Ectodermal cell (in vitro differentiated cells): ENCODE measurements at regions not wholly inside any gene's neighbourhood (a gene's known extent, or its start where the extent isn't known, plus 50 kb on each side); places are given as distances from the start of the nearest gene placed in this dataset.

Source experiments
- H3K27ac ChIP-seq: 2 replicates; pipeline ENCODE4 v1.7.0; 2013; ENCODE audit warnings: mild to moderate bottlenecking, low read depth, low read length; ENCODE audit not compliant: insufficient read depth, poor library complexity, severe bottlenecking
- H3K27me3 ChIP-seq: 2 replicates; pipeline ENCODE4 v1.7.0; 2013; ENCODE audit warnings: mild to moderate bottlenecking, low read length; ENCODE audit not compliant: insufficient read depth, control insufficient read depth, poor library complexity, severe bottlenecking
- H3K36me3 ChIP-seq: one replicate; pipeline ENCODE4 v1.7.0; 2013; ENCODE audit warnings: low read length; ENCODE audit not compliant: control insufficient read depth, insufficient read depth
- H3K4me1 ChIP-seq: one replicate; pipeline ENCODE4 v1.7.0; 2013; ENCODE audit warnings: low read length; ENCODE audit not compliant: control insufficient read depth, insufficient read depth
- H3K4me3 ChIP-seq: 2 replicates; pipeline ENCODE4 v1.7.0; 2013; ENCODE audit warnings: low read depth, low read length, control low read depth; ENCODE audit not compliant: insufficient read depth
- H3K9me3 ChIP-seq: 2 replicates; pipeline ENCODE4 v1.7.0; 2013; ENCODE audit warnings: mild to moderate bottlenecking, low read length, moderate library complexity; ENCODE audit not compliant: control insufficient read depth
- WGBS, 2 experiments: methylation state at CpG; one replicate each; pipeline ENCODE4 v1.1.7; 2013; ENCODE audit warnings: missing lambda C conversion rate in 2 of 2; 5-methylcytosine and 5-hydroxymethylcytosine counted together

DNA sequence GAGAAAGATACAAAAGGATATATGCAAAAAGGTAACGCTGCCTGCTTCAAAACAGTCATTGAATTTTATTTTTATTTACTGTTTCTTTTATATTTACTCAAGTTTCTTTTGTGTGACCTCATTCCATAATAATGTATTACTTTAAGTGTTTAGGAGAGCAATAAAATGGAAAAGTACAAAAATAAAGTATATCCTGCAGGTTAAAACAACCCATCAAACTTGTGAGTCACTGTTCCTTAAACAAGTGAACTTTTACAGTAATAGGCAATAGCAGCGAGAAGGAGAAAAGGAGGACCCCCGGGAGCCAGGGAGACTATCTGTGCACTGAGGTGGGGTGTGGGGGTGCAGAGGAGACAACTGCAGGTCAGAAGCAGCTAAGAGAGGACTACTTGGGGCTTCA is 124.5 kb downstream of the EN1 start:
- WGBS, 2 experiments, result 93 to 99% methylated on average over 2 to 3 of the region's 3 CpGs

DNA sequence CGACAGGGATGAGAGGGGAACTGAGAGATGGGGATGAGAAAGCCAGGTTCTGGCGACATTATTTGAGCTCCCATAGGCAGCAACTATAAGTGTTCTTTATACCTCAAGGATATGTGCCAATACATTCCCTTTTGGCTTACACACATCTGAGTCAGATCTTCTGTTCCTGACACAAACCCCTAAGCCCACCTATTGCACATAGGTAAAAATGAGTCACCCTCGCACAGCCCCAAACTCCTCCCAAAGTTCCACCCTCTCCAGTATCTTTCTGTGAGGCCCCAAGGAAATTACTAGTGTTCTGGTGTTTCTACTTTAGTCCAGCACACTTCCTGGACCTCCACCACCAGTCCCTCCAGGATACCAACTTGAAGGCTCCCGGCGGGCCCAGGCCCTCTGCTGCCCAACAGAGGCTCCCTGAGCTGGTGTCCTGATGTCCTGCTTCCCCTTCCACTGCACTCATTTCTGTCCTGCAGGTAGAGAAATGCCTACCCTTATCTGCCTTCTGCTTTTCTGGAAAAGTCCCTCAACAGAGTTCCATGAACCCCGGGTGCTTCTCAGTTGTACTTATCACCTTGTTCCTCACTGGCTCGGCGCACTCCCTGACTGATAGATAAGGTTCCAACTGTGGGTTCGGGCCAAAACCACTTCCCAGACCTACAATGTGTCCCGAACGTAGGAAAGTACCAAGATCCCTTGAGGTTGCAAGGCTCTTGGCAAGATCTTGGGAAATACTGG is 125.5 kb downstream of the EN1 start:
- Histone ChIP-seq H3K27me3 (no peaks in the 10 kb centered on the region), H3K4me1 (no peaks in the 10 kb centered on the region), H3K36me3 (no peaks in the 10 kb centered on the region), H3K9me3 (no peaks in the 10 kb centered on the region), H3K27ac (no peak overlapping the region), H3K4me3 (no peak overlapping the region)
- 89 to 91% methylated on average over 11 of the region's 11 CpGs for WGBS, 2 experiments

More for the DNA sequence above, 124.5 kb downstream of the EN1 start:
- Histone ChIP-seq H3K4me3 (no peak overlapping the region), H3K4me1 (no peaks in the 10 kb centered on the region), H3K9me3 (no peaks in the 10 kb centered on the region), H3K36me3 (no peaks in the 10 kb centered on the region), H3K27me3 (no peaks in the 10 kb centered on the region), H3K27ac (no peak overlapping the region)

DNA sequence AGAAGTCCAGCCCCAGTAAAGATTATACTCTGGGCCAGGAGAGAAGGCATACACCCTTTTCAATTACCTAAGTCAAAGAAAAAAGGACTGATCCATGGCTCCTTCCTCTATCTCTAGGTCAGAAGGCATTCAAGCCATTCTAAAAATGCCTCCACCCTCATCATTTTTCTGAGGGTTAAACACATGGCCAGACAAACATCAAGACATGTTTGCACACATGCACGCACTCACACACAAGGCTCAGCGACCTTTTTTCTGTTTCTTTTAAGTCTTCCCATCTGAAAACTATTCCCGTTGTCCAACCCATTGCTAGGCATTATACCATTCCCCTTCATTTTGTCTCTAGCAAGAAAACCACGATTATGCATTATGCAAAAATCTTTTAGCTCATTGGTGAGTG is 126.6 kb downstream of the EN1 start:
- no peaks in the 10 kb centered on the region for H3K9me3 ChIP-seq
- no peaks in the 10 kb centered on the region for H3K4me1 ChIP-seq
- no peak overlapping the region for H3K4me3 ChIP-seq
- no peak overlapping the region for H3K27ac ChIP-seq
- no peaks in the 10 kb centered on the region for H3K27me3 ChIP-seq
- WGBS, 2 experiments, result 92 to 96% methylated on average over 4 of the region's 4 CpGs
- no peaks in the 10 kb centered on the region for H3K36me3 ChIP-seq

GRCh38 chr2:118718921-118719320 is 128.5 kb downstream of the EN1 start:
- H3K9me3 ChIP-seq, result no peaks in the 10 kb centered on the region
- H3K27me3 ChIP-seq, result no peaks in the 10 kb centered on the region
- H3K36me3 ChIP-seq, result no peaks in the 10 kb centered on the region
- no peak overlapping the region for H3K4me3 ChIP-seq
- peaks cover 1% of the 10 kb centered on the region for H3K4me1 ChIP-seq
- H3K27ac ChIP-seq, result no peak overlapping the region

DNA sequence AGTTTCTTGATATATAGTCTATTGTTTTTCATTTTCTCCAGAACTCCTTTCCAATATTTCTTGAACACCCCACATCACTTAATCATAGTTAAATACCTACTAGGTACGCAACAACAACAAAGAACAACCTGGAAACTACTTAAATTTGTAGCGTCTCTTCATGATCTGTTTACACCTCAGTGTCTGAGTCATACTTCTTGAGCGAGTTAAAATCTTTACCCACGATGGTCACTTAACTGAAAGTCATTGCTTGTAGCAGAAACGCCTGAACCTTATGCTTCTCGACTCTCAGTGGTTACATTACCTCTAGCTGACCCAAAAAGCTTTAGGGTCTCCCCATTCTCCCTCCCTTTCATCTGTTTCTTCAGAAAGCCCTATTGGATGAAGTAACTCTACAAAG is 131.3 kb downstream of the EN1 start:
- Histone ChIP-seq H3K27me3 (no peaks in the 10 kb centered on the region), H3K36me3 (no peaks in the 10 kb centered on the region), H3K4me1 (peaks cover 4% of the 10 kb centered on the region), H3K9me3 (no peaks in the 10 kb centered on the region), H3K4me3 (no peak overlapping the region), H3K27ac (no peak overlapping the region)
- WGBS, 2 experiments, result 83 to 85% methylated on average over 6 of the region's 6 CpGs

DNA sequence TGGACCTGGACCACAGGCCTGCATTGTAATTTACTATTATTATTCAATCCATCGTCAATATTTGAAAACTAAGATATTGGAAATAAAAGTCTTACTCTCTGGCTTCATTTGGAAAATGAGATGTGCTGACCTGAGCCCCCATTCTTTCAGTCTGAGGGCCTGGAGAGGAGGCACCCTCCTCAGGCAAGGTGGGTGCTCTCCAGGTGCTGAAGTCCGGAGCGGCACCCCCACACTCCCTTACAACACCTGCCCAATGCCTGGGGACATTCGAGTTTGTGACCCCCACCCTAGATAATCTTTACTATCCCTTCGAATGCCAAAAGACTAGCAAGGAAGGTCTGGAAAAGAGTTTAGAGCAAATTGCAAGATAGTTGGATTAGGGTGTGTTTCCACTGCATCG is 133.3 kb downstream of the EN1 start:
- Histone ChIP-seq H3K36me3 (no peaks in the 10 kb centered on the region), H3K27ac (no peak overlapping the region), H3K27me3 (no peaks in the 10 kb centered on the region), H3K4me1 (peaks cover 4% of the 10 kb centered on the region), H3K4me3 (no peak overlapping the region), H3K9me3 (no peaks in the 10 kb centered on the region)
- WGBS, 2 experiments, result 90 to 91% methylated on average over 3 to 6 of the region's 6 CpGs

DNA sequence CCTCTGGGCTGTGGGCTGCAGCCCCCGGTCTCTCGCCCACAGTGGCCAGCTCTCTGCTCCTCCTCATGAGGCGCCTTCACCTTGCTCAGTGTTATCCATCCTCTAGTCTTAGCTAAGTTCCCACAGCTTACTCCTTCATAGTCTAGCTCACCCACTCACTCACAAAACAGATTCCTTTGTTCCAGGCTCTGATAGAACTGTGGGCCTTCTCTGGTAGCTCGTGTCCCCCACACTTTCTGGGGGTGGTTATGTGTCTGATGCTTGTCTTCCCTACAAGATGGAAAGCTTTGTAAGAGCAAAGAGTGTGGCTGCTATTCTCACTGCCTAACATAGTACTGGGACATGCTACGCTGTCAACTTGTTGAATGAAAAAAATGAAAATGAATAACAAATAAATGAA is 135.8 kb downstream of the EN1 start:
- 89 to 93% methylated on average over 4 to 5 of the region's 5 CpGs for WGBS, 2 experiments
- Histone ChIP-seq H3K4me3 (no peak overlapping the region), H3K9me3 (no peaks in the 10 kb centered on the region), H3K27me3 (no peaks in the 10 kb centered on the region), H3K27ac (no peak overlapping the region), H3K4me1 (peaks cover 4% of the 10 kb centered on the region), H3K36me3 (no peaks in the 10 kb centered on the region)

- Histone ChIP-seq H3K27ac (no peak overlapping the region), H3K4me1 (peaks cover 4% of the 10 kb centered on the region), H3K27me3 (no peaks in the 10 kb centered on the region), H3K9me3 (no peaks in the 10 kb centered on the region), H3K4me3 (no peak overlapping the region), H3K36me3 (no peaks in the 10 kb centered on the region)
- 66 to 71% methylated on average over 2 of the region's 2 CpGs for WGBS, 2 experiments
Observed at GRCh38 chr2:118710481-118710880, 137.0 kb downstream of the EN1 start.

GRCh38 chr2:118709786-118710185 is 137.7 kb downstream of the EN1 start:
- Histone ChIP-seq H3K27ac (no peak overlapping the region), H3K4me3 (no peak overlapping the region), H3K36me3 (no peaks in the 10 kb centered on the region), H3K27me3 (no peaks in the 10 kb centered on the region), H3K9me3 (no peaks in the 10 kb centered on the region), H3K4me1 (peaks cover 4% of the 10 kb centered on the region)
- 92% methylated on average over 3 of the region's 3 CpGs for WGBS, 2 experiments

DNA sequence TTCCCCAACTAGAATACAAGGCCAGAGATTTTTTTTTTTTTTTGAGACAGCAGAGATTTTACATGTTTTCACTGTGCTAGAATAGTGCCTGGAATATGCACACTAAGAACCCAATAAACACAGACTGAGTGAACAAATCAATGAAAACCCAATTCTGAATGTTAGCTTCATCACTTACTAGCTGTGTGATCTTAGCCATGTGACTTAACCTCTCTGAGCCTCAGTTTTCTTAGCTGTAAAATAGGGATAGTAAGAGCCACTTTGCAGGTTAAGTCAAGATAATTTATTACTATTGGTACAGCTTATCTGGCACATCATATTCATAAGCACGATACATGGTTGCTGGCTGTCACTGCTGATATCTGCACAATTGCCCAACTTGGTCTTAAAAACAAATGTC is 140.6 kb downstream of the EN1 start:
- no peak overlapping the region for H3K27ac ChIP-seq
- no peaks in the 10 kb centered on the region for H3K27me3 ChIP-seq
- no peaks in the 10 kb centered on the region for H3K9me3 ChIP-seq
- no peaks in the 10 kb centered on the region for H3K4me1 ChIP-seq
- WGBS, 2 experiments, result 67 to 95% methylated on average over 1 of the region's 1 CpG
- H3K4me3 ChIP-seq, result no peak overlapping the region
- no peaks in the 10 kb centered on the region for H3K36me3 ChIP-seq

DNA sequence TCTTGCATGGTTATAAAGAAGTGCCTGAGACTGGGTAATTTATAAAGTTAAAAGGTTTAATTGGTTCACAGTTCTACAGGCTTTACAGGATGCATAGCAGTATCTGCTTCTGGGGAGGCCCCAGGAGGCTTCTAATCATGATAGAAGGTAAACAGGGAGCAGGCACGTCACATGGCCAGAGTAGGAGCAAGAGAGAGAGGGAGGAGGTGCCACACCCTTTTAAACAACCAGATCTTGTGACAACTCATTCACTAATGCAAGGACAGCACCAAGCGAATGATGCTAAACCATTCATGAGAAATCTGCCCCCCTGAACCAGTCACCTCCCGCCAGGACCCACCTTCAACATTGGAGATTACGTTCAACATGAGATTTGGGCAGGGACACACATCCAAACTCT is 141.1 kb downstream of the EN1 start:
- no peaks in the 10 kb centered on the region for H3K27me3 ChIP-seq
- 88 to 89% methylated on average over 4 of the region's 4 CpGs for WGBS, 2 experiments
- no peaks in the 10 kb centered on the region for H3K36me3 ChIP-seq

More for the DNA sequence above, 141.1 kb downstream of the EN1 start:
- Histone ChIP-seq H3K4me1 (no peaks in the 10 kb centered on the region), H3K27ac (no peak overlapping the region), H3K4me3 (no peak overlapping the region), H3K9me3 (no peaks in the 10 kb centered on the region)
